ENCODE measurements at regions not wholly inside any gene's neighbourhood (a gene's known extent, or its start where the extent isn't known, plus 50 kb on each side); places are given as distances from the start of the nearest gene placed in this dataset.
A peak's percentile ranks its signal among the peaks of the same experiment; 100 is the strongest.

- H3K27ac ChIP-seq (ENCODE audit: low read depth in 2 of 2, low read length in 1 of 2), result peak overlapping the region in 1 of 2 experiments; percentile 35; a peak in 1 of 4 replicates
- H4K20me1 ChIP-seq (ENCODE audit: insufficient read depth), result no peaks in the 10 kb centered on the region
- no peak overlapping the region for H2AFZ ChIP-seq (ENCODE audit: low read depth)
- H3K4me2 ChIP-seq, result no peak overlapping the region
- no peak overlapping the region for H3K9ac ChIP-seq
- no peaks in the 10 kb centered on the region; a peak in 1 of 4 replicates for H3K4me1 ChIP-seq (ENCODE audit: control insufficient read depth in 1 of 2, insufficient read depth in 2 of 2, low read depth in 1 of 2, low read length in 1 of 2)
- no peaks in the 10 kb centered on the region for H3K9me3 ChIP-seq
- H3K9me2 ChIP-seq, result no peaks in the 10 kb centered on the region
- H3K36me3 ChIP-seq (replicated peaks in 1 of 2; ENCODE audit: control insufficient read depth in 1 of 2, insufficient read depth in 2 of 2, low read length in 1 of 2), result no peaks in the 10 kb centered on the region
- DNase-seq, result peak; percentile 13
- H3F3A ChIP-seq (replicated peaks; ENCODE audit: insufficient read depth), result peaks cover 9% of the 10 kb centered on the region
- ChIA-PET POLR2A (no interaction called here), CTCF (interaction anchor here (0.6 to 1.6 kb wide), 16 partner anchors 8 to 303 kb away, joined by 3 to 11 read pairs (median 3); no protein-coding TSS in a partner anchor)
- H3K27me3 ChIP-seq (ENCODE audit: insufficient read depth), result no peaks in the 10 kb centered on the region
- no peak overlapping the region for H3K4me3 ChIP-seq (ENCODE audit: low read depth in 2 of 2, low read length in 1 of 2)
- no peaks in the 10 kb centered on the region for H3K79me2 ChIP-seq (ENCODE audit: insufficient read depth)
- WGBS (ENCODE audit: low lambda C conversion rate), result 7% methylated on average over 5 of the region's 5 CpGs
- TF ChIP-seq ELF1 (IDR thresholded peaks at IDR 0.05) (no peak), ZBTB33 (IDR thresholded peaks at IDR 0.05; ENCODE audit: borderline replicate concordance, low read depth) (no peak), RAD21 (IDR thresholded peaks at IDR 0.05; ENCODE audit: low read length) (peak; percentile 52), SMC3 (IDR thresholded peaks at IDR 0.05; ENCODE audit: low read depth, low read length) (peak; percentile 23; the same call in 1 of the 2 replicates)
- TF ChIP-seq, protein P1, sequence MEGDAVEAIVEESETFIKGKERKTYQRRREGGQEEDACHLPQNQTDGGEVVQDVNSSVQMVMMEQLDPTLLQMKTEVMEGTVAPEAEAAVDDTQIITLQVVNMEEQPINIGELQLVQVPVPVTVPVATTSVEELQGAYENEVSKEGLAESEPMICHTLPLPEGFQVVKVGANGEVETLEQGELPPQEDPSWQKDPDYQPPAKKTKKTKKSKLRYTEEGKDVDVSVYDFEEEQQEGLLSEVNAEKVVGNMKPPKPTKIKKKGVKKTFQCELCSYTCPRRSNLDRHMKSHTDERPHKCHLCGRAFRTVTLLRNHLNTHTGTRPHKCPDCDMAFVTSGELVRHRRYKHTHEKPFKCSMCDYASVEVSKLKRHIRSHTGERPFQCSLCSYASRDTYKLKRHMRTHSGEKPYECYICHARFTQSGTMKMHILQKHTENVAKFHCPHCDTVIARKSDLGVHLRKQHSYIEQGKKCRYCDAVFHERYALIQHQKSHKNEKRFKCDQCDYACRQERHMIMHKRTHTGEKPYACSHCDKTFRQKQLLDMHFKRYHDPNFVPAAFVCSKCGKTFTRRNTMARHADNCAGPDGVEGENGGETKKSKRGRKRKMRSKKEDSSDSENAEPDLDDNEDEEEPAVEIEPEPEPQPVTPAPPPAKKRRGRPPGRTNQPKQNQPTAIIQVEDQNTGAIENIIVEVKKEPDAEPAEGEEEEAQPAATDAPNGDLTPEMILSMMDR (IDR thresholded peaks at IDR 0.05), result peak; percentile 56
These were observed 183.1 kb downstream of the MOXD1 start for GRCh38 chr6:132218059-132218696.

DNA sequence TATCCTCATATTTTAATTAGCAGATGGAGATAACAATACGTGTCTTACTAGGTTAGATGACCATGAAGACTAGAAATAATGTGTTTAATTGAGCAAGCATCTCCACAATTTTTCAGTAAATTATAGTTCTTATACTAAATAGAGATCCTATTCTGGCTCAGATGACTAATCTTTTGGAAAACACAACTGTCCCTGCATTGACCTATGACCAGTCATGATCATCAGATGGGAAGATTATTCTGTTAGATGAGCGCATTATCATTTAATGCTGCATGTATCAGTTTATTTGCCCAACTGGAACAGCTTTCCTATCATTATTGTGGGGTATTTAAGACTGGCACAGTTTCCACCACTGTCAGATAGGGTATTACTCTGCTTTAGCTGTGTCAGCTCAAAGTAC lies 185.5 kb downstream of the MOXD1 start:
- no peak for DNase-seq
- CTCF ChIA-PET, result interaction anchor here (1.1 to 2.7 kb wide), 3 partner anchors 265 to 301 kb away, joined by 3 to 8 read pairs (median 4); no protein-coding TSS in a partner anchor
- Histone ChIP-seq H3K27ac (ENCODE audit: low read depth in 2 of 2, low read length in 1 of 2) (peak overlapping the region in 1 of 2 experiments; percentile 57; a peak in 1 of 4 replicates), H3F3A (replicated peaks; ENCODE audit: insufficient read depth) (peaks cover 21% of the 10 kb centered on the region), H4K20me1 (ENCODE audit: insufficient read depth) (no peaks in the 10 kb centered on the region), H3K9ac (no peak overlapping the region), H3K4me1 (ENCODE audit: control insufficient read depth in 1 of 2, insufficient read depth in 2 of 2, low read depth in 1 of 2, low read length in 1 of 2) (no peaks in the 10 kb centered on the region; a peak in 1 of 4 replicates), H3K9me3 (no peaks in the 10 kb centered on the region), H3K4me3 (ENCODE audit: low read depth in 2 of 2, low read length in 1 of 2) (no peak overlapping the region), H3K79me2 (ENCODE audit: insufficient read depth) (no peaks in the 10 kb centered on the region), H2AFZ (ENCODE audit: low read depth) (no peak overlapping the region), H3K36me3 (replicated peaks in 1 of 2; ENCODE audit: control insufficient read depth in 1 of 2, insufficient read depth in 2 of 2, low read length in 1 of 2) (no peaks in the 10 kb centered on the region), H3K4me2 (peak overlapping the region; percentile 45), H3K9me2 (no peaks in the 10 kb centered on the region), H3K27me3 (ENCODE audit: insufficient read depth) (no peaks in the 10 kb centered on the region)
- POLR2A ChIA-PET, result no interaction called here
- 44% methylated on average over 2 of the region's 2 CpGs for WGBS (ENCODE audit: low lambda C conversion rate)
- no peak for TF ChIP-seq YY1 (IDR thresholded peaks at IDR 0.05; ENCODE audit: low read depth)
- TF ChIP-seq, protein P2, sequence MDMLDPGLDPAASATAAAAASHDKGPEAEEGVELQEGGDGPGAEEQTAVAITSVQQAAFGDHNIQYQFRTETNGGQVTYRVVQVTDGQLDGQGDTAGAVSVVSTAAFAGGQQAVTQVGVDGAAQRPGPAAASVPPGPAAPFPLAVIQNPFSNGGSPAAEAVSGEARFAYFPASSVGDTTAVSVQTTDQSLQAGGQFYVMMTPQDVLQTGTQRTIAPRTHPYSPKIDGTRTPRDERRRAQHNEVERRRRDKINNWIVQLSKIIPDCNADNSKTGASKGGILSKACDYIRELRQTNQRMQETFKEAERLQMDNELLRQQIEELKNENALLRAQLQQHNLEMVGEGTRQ (IDR thresholded peaks at IDR 0.05; ENCODE audit: borderline replicate concordance, low read depth, low read length), result no peak
- TF ChIP-seq, protein P3, sequence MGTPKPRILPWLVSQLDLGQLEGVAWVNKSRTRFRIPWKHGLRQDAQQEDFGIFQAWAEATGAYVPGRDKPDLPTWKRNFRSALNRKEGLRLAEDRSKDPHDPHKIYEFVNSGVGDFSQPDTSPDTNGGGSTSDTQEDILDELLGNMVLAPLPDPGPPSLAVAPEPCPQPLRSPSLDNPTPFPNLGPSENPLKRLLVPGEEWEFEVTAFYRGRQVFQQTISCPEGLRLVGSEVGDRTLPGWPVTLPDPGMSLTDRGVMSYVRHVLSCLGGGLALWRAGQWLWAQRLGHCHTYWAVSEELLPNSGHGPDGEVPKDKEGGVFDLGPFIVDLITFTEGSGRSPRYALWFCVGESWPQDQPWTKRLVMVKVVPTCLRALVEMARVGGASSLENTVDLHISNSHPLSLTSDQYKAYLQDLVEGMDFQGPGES (IDR thresholded peaks at IDR 0.05; ENCODE audit: low read depth, low read length), result no peak
- TF ChIP-seq TCF12 (IDR thresholded peaks at IDR 0.05), result peak; percentile 43; the same call in 1 of the 2 replicates
- peak; percentile 88 for TF ChIP-seq RXRA (IDR thresholded peaks at IDR 0.05; ENCODE audit: borderline replicate concordance, low read depth)
- TF ChIP-seq, protein P1 (IDR thresholded peaks at IDR 0.05), result no peak
- TF ChIP-seq SIN3A (IDR thresholded peaks at IDR 0.05; ENCODE audit: borderline replicate concordance, low read depth, low read length), result no peak
- TF ChIP-seq MAX (IDR thresholded peaks at IDR 0.05; ENCODE audit: low read depth), result no peak
- TF ChIP-seq RFX5 (IDR thresholded peaks at IDR 0.05; ENCODE audit: low read length), result no peak
- TF ChIP-seq TAF1 (IDR thresholded peaks at IDR 0.05; ENCODE audit: borderline replicate concordance, low read depth, low read length), result no peak
- TF ChIP-seq FOSL2 (IDR thresholded peaks at IDR 0.05; ENCODE audit: borderline replicate concordance, low read depth), result peak; percentile 41; the same call in 1 of the 2 replicates
- TF ChIP-seq EP300 (IDR thresholded peaks at IDR 0.05; ENCODE audit: borderline replicate concordance in 1 of 2, low read depth in 1 of 2, low read length in 1 of 2), result peak in 1 of 2 experiments; percentile 12; a peak in 1 of 4 replicates
- no peak for TF ChIP-seq NRF1 (IDR thresholded peaks at IDR 0.05; ENCODE audit: low read depth, low read length)
- TF ChIP-seq GABPA (IDR thresholded peaks at IDR 0.05; ENCODE audit: low read depth), result no peak

Data from SK-N-SH (cell line).